B cell (primary cell): ENCODE measurements at regions not wholly inside any gene's neighbourhood (a gene's known extent, or its start where the extent isn't known, plus 50 kb on each side); places are given as distances from the start of the nearest gene placed in this dataset.

Experiments used
- ATAC-seq: fragments of 200-7000 bp; cut with Tn5 transposase; one replicate; pipeline ENCODE4 v1.10.0; 2021; ENCODE audit warnings: low read depth, mild to moderate bottlenecking, moderate number of reproducible peaks, moderate library complexity
- CTCF ChIA-PET: fragments of 350-600 bp; sonication (Branson Sonifier 250); formaldehyde crosslinking; loops from one replicate; lab custom pipeline; 2021; ENCODE audit warnings: antibody characterized with exemption, inconsistent platforms; lab: Charles Lee
- POLR2A ChIA-PET: fragments of 350-600 bp; sonication (Branson Sonifier 250); formaldehyde crosslinking; loops from one replicate; lab custom pipeline; 2021; ENCODE audit warnings: antibody characterized with exemption; lab: Charles Lee
- DNase-seq: peaks from one replicate; pipeline ENCODE4 v3.0.0; 2013
- H2AFZ ChIP-seq: 2 replicates; pipeline ENCODE4 v1.6.1; 2012; ENCODE audit warnings: mild to moderate bottlenecking, low read depth, low read length; ENCODE audit not compliant: insufficient read depth, poor library complexity, severe bottlenecking
- H3K27ac ChIP-seq, 2 donors: 1 replicate in 1 of 2; 2 replicates in 1 of 2; pipeline ENCODE4 v1.5.1; 2012 to 2013; ENCODE audit warnings: low read length in 2 of 2, mild to moderate bottlenecking in 2 of 2, moderate library complexity in 1 of 2
- H3K27me3 ChIP-seq, 4 experiments: fragments of 200-600 bp in 1 of 4; sonication (generic) in 1 of 4; replicated peaks in 1 of 4; 1 replicate in 2 of 4; 2 replicates in 2 of 4; pipeline versions ENCODE4 v1.6.1 to v1.7.0; 2013 to 2016; ENCODE audit warnings: low read length in 3 of 4, mild to moderate bottlenecking in 2 of 4, mixed read lengths in 1 of 4, moderate library complexity in 1 of 4; ENCODE audit not compliant: insufficient read depth in 4 of 4, control insufficient read depth in 3 of 4; ENCODE audit errors: control extremely low read depth in 1 of 4
- H3K36me3 ChIP-seq, 2 experiments: replicated peaks in 1 of 2; 1 replicate in 1 of 2; 2 replicates in 1 of 2; pipeline versions ENCODE4 v1.6.1 to v1.7.1; 2013; ENCODE audit warnings: low read length in 1 of 2; ENCODE audit not compliant: insufficient read depth in 2 of 2, control insufficient read depth in 1 of 2; ENCODE audit errors: control extremely low read depth in 1 of 2, extremely low read depth in 1 of 2
- H3K4me1 ChIP-seq, 2 donors: fragments of 200-600 bp in 1 of 2; sonication (generic) in 1 of 2; 1 replicate in 1 of 2; 2 replicates in 1 of 2; pipeline versions ENCODE4 v1.5.1 to v1.6.1; 2013 to 2017; ENCODE audit warnings: low read length in 2 of 2; ENCODE audit not compliant: control insufficient read depth in 2 of 2, insufficient read depth in 2 of 2
- H3K4me2 ChIP-seq: replicated peaks from 2 replicates; pipeline ENCODE3; 2012; ENCODE audit warnings: mild to moderate bottlenecking, low read depth, low read length; ENCODE audit not compliant: poor library complexity, severe bottlenecking
- H3K4me3 ChIP-seq, 5 experiments: fragments of 200-600 bp in 1 of 5; sonication (generic) in 1 of 5; 1 replicate in 3 of 5; 2 replicates in 2 of 5; pipeline versions ENCODE4 v1.5.1 to v1.7.0; 2011 to 2016; ENCODE audit warnings: low read length in 4 of 5, mild to moderate bottlenecking in 4 of 5, low read depth in 2 of 5, control low read depth in 1 of 5, moderate library complexity in 1 of 5; ENCODE audit not compliant: insufficient read depth in 1 of 5; ENCODE audit errors: control extremely low read depth in 1 of 5, extremely low read depth in 1 of 5
- H3K79me2 ChIP-seq: fragments of 200-600 bp; sonication (generic); one replicate; pipeline ENCODE4 v1.6.0; 2016; ENCODE audit warnings: low read length; ENCODE audit not compliant: control insufficient read depth, insufficient read depth
- H3K9ac ChIP-seq: fragments of 200-600 bp; sonication (generic); 2 replicates; pipeline ENCODE4 v1.6.1; 2017; ENCODE audit warnings: mild to moderate bottlenecking, low read length, moderate library complexity
- H3K9me3 ChIP-seq, 3 donors: one replicate each; pipeline versions ENCODE4 v1.6.1 to v1.7.1; 2013; ENCODE audit warnings: low read length in 2 of 3; ENCODE audit not compliant: control insufficient read depth in 2 of 3, insufficient read depth in 1 of 3; ENCODE audit errors: control extremely low read depth in 1 of 3
- H4K20me1 ChIP-seq: 2 replicates; pipeline ENCODE4 v1.6.0; 2012; ENCODE audit warnings: mild to moderate bottlenecking, low read length; ENCODE audit not compliant: insufficient read depth, control insufficient read depth, poor library complexity, severe bottlenecking
- H3K27ac Mint-ChIP-seq: one replicate; pipeline ENCODE4 v1.8.0; 2021; ENCODE audit warnings: mixed read lengths
- H3K27me3 Mint-ChIP-seq: one replicate; pipeline ENCODE4 v1.8.0; 2021; ENCODE audit warnings: mixed read lengths
- H3K4me1 Mint-ChIP-seq: one replicate; pipeline ENCODE4 v1.8.0; 2021; ENCODE audit warnings: mixed read lengths
- H3K4me3 Mint-ChIP-seq: one replicate; pipeline ENCODE4 v1.8.0; 2021; ENCODE audit warnings: mixed read lengths
- H3K9me3 Mint-ChIP-seq: one replicate; pipeline ENCODE4 v1.8.0; 2022; ENCODE audit warnings: mixed read lengths; ENCODE audit not compliant: insufficient read depth
- CTCF ChIP-seq: fragments of 200-600 bp; IDR thresholded peaks from one replicate; pipeline ENCODE4 v1.8.0; 2022; ENCODE audit warnings: antibody characterized with exemption, mild to moderate bottlenecking
- EZH2 ChIP-seq: IDR thresholded peaks from 2 replicates; pipeline ENCODE4 v1.6.1; 2012; ENCODE audit warnings: borderline replicate concordance, low read depth, mild to moderate bottlenecking, moderate library complexity, low read length; ENCODE audit not compliant: insufficient read depth, poor library complexity, severe bottlenecking
- WGBS: methylation state at CpG from one replicate; pipeline ENCODE4 v1.1.5; 2013; ENCODE audit warnings: missing lambda C conversion rate; ENCODE audit not compliant: insufficient coverage; 5-methylcytosine and 5-hydroxymethylcytosine counted together
- intact Hi-C: fragments of 100-400 bp; cut with micrococcal nuclease; formaldehyde crosslinking; loops from one replicate; pipeline ENCODE4 v1.10.0; 2022

- WGBS, result no CpG with 5 or more reads among the region's 4 CpGs
- no peaks in the 10 kb centered on the region for H3K9me3 ChIP-seq
- intact Hi-C loops, result no loop called here
- no peak overlapping the region for H3K9ac ChIP-seq
- Mint-ChIP-seq H3K27ac (no peak overlapping the region), H3K4me1 (no peaks in the 10 kb centered on the region), H3K27me3 (peaks cover 3% of the 10 kb centered on the region), H3K4me3 (no peak overlapping the region), H3K9me3 (no peaks in the 10 kb centered on the region)
- ChIA-PET CTCF (no interaction called here), POLR2A (no interaction called here)
- TF ChIP-seq CTCF (no peak), EZH2 (no peak)
- no peak overlapping the region for H2AFZ ChIP-seq
- ATAC-seq (no peak), DNase-seq (no peak)
- H3K36me3 ChIP-seq, result no peaks in the 10 kb centered on the region
- H3K4me3 ChIP-seq, result no peak overlapping the region
- H3K27ac ChIP-seq, result no peak overlapping the region
- H3K79me2 ChIP-seq, result no peaks in the 10 kb centered on the region
- no peaks in the 10 kb centered on the region for H4K20me1 ChIP-seq
- H3K27me3 ChIP-seq, result no peaks in the 10 kb centered on the region
- no peak overlapping the region for H3K4me2 ChIP-seq
- H3K4me1 ChIP-seq, result no peaks in the 10 kb centered on the region
These were observed 130.5 kb upstream of the MROH9 start for GRCh38 chr1:170804879-170805278.

- no peak overlapping the region for H3K4me3 ChIP-seq
- H3K27me3 Mint-ChIP-seq, result peaks cover 3% of the 10 kb centered on the region
- H3K36me3 ChIP-seq, result no peaks in the 10 kb centered on the region
- H3K27me3 ChIP-seq, result no peaks in the 10 kb centered on the region
- POLR2A ChIA-PET, result no interaction called here
- H3K4me1 ChIP-seq, result no peaks in the 10 kb centered on the region
- H3K27ac Mint-ChIP-seq, result no peak overlapping the region
- CTCF ChIA-PET, result no interaction called here
- no peaks in the 10 kb centered on the region for H3K9me3 Mint-ChIP-seq
- whole genome bisulfite sequencing, result 69% methylated on average over 3 of the region's 3 CpGs
- H3K4me3 Mint-ChIP-seq, result no peak overlapping the region
- H2AFZ ChIP-seq, result no peak overlapping the region
- H3K27ac ChIP-seq, result no peak overlapping the region
- no peaks in the 10 kb centered on the region for H3K79me2 ChIP-seq
- no peak overlapping the region for H3K9ac ChIP-seq
- H4K20me1 ChIP-seq, result no peaks in the 10 kb centered on the region
- H3K4me1 Mint-ChIP-seq, result no peaks in the 10 kb centered on the region
- intact Hi-C loops, result no loop called here
- TF ChIP-seq CTCF (no peak), EZH2 (no peak)
- ATAC-seq (no peak), DNase-seq (no peak)
- peaks cover 0 to 4% (median 0%) of the 10 kb centered on the region in 3 donors for H3K9me3 ChIP-seq
- no peak overlapping the region for H3K4me2 ChIP-seq
These were observed 128.4 kb upstream of the MROH9 start for GRCh38 chr1:170806961-170807360.
